ENCODE measurements at regions not wholly inside any gene's neighbourhood (a gene's known extent, or its start where the extent isn't known, plus 50 kb on each side); places are given as distances from the start of the nearest gene placed in this dataset.
"Not testable (repeated sequence)": the region's sequence is repeated elsewhere in the genome, so short reads cannot be mapped to it uniquely, and the experiment has no call there.

DNA sequence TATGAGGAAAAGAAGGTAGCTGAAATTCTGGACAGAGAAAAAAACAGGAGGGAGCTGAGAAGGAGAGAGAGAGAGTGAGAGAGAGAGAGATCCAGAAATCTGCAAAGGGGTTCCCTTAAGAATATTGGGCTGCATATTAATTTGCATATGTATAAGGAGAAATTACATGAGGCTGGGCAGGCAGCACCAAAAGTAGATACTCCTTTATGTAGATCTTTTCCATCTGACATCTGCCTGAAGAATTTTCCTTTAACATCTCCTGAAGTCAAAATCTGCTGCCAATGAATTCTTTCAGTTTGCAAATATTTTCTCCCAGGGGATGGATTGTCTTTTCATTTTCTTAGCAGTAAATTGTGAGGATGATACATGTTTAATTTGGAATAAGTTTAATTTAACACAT is 1365.3 kb downstream of the GATA3 start:
- Histone ChIP-seq H3K36me3 (ENCODE audit: control insufficient read depth, insufficient read depth, low read length) (no peaks in the 10 kb centered on the region), H3K4me1 (ENCODE audit: control insufficient read depth, insufficient read depth, low read length) (no peaks in the 10 kb centered on the region), H3K27me3 (ENCODE audit: control insufficient read depth, insufficient read depth, low read length) (no peaks in the 10 kb centered on the region), H3K27ac (ENCODE audit: low read length) (no peak overlapping the region), H3K4me3 (ENCODE audit: low read length) (no peak overlapping the region), H3K9me3 (ENCODE audit: control insufficient read depth, insufficient read depth, low read length) (no peaks in the 10 kb centered on the region)
- no peak for DNase-seq (ENCODE audit: low read depth, low spot score)

DNA sequence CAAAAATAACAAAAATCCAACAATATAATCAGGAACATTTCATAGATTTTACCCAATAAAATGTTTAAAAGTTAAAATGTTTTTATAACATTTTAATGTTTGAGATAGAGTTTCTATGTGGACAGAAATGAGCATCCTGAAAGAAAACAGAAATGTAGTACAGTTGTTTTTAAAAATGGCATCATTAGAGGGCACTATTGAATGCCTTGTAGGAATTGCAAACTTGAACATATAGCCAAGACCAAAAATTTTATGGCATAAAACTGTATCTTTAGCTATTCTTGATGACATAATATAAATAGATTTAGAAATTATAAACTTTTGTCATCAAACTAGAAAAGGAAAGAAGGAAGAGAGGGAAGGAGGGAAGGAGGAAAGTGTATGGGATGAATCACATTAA is 1372.7 kb downstream of the GATA3 start:
- no peak for DNase-seq (ENCODE audit: low read depth, low spot score)
- Histone ChIP-seq H3K9me3 (ENCODE audit: control insufficient read depth, insufficient read depth, low read length) (no peaks in the 10 kb centered on the region), H3K27ac (ENCODE audit: low read length) (no peak overlapping the region), H3K27me3 (ENCODE audit: control insufficient read depth, insufficient read depth, low read length) (no peaks in the 10 kb centered on the region), H3K4me3 (ENCODE audit: low read length) (no peak overlapping the region), H3K4me1 (ENCODE audit: control insufficient read depth, insufficient read depth, low read length) (no peaks in the 10 kb centered on the region), H3K36me3 (ENCODE audit: control insufficient read depth, insufficient read depth, low read length) (no peaks in the 10 kb centered on the region)

DNA sequence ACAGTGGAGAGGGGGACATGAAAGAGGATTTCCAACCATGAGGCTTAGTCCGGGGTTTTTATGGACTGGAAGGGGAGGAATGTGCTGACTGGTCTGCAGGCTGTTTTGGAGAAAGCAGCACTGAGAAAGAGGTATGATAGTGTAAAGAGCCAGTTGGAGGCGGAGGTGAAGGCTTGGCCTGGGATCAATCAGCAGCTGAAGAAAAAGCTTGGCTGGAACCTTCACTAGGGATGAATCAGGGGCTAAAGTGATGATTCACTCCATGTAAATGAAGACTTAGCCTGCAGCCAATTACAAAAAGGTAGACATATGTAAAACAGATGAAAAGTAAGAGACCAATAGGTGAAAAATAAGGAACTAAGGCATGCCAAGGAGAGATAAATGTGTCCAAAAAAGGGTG is 1382.6 kb downstream of the GATA3 start:
- Histone ChIP-seq H3K36me3 (ENCODE audit: control insufficient read depth, insufficient read depth, low read length) (no peaks in the 10 kb centered on the region), H3K27ac (ENCODE audit: low read length) (no peak overlapping the region), H3K4me1 (ENCODE audit: control insufficient read depth, insufficient read depth, low read length) (no peaks in the 10 kb centered on the region), H3K4me3 (ENCODE audit: low read length) (no peak overlapping the region), H3K9me3 (ENCODE audit: control insufficient read depth, insufficient read depth, low read length) (no peaks in the 10 kb centered on the region), H3K27me3 (ENCODE audit: control insufficient read depth, insufficient read depth, low read length) (no peaks in the 10 kb centered on the region)
- WGBS (ENCODE audit: insufficient coverage, insufficient read length), result no CpG with 5 or more reads among the region's 2 CpGs
- DNase-seq (ENCODE audit: low read depth, low spot score), result no peak

DNA sequence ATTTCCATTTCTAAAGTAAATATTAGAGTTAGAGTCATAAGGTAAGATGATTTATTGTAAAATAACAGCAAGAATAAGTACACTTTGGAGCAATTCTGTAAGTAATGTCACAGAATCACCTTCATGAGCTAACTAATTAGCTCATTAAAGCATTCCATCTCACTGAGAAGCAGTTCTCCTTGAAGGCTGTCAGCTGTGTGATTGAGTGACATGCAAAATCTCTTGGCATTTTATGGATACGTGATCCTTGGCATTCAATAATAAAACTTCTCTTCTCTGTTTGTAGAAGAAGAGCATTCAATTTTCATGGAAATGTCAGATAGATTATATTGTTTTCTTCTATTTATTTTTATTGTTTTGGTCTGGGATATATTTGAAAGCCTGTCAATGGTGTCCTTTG is 1389.3 kb downstream of the GATA3 start:
- no peaks in the 10 kb centered on the region for H3K9me3 ChIP-seq (ENCODE audit: control insufficient read depth, insufficient read depth, low read length)

DNA sequence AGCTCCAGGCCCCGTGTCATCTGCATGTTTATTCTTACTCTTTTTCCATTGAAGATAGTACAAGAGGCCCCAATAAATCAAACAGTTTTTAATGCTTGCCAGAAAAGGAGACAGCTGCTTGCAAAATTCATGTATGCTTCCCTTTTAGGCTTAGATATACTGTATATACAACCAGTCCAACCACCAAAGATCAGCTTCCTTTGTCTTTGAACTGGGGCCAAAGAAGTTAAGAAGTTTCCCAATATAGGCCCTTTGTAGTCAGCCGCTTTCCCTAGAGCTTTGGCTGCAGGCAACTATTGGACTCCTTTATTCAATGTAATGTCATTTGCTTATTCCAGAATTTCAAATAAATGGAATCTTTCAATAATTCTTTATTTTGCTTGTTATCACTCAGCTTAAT is 1395.0 kb downstream of the GATA3 start:
- Histone ChIP-seq H3K36me3 (ENCODE audit: control insufficient read depth, insufficient read depth, low read length) (no peaks in the 10 kb centered on the region), H3K27me3 (ENCODE audit: control insufficient read depth, insufficient read depth, low read length) (no peaks in the 10 kb centered on the region), H3K9me3 (ENCODE audit: control insufficient read depth, insufficient read depth, low read length) (no peaks in the 10 kb centered on the region), H3K4me1 (ENCODE audit: control insufficient read depth, insufficient read depth, low read length) (no peaks in the 10 kb centered on the region), H3K27ac (ENCODE audit: low read length) (no peak overlapping the region), H3K4me3 (ENCODE audit: low read length) (no peak overlapping the region)
- no peak for DNase-seq (ENCODE audit: low read depth, low spot score)
- no CpG with 5 or more reads among the region's 2 CpGs for WGBS (ENCODE audit: insufficient coverage, insufficient read length)

More for the DNA sequence above, 1389.3 kb downstream of the GATA3 start:
- no peaks in the 10 kb centered on the region for H3K4me1 ChIP-seq (ENCODE audit: control insufficient read depth, insufficient read depth, low read length)
- no peak for DNase-seq (ENCODE audit: low read depth, low spot score)
- H3K27me3 ChIP-seq (ENCODE audit: control insufficient read depth, insufficient read depth, low read length), result no peaks in the 10 kb centered on the region
- no peak overlapping the region for H3K4me3 ChIP-seq (ENCODE audit: low read length)
- no peaks in the 10 kb centered on the region for H3K36me3 ChIP-seq (ENCODE audit: control insufficient read depth, insufficient read depth, low read length)
- no CpG with 5 or more reads among the region's 1 CpG for WGBS (ENCODE audit: insufficient coverage, insufficient read length)
- H3K27ac ChIP-seq (ENCODE audit: low read length), result no peak overlapping the region

DNA sequence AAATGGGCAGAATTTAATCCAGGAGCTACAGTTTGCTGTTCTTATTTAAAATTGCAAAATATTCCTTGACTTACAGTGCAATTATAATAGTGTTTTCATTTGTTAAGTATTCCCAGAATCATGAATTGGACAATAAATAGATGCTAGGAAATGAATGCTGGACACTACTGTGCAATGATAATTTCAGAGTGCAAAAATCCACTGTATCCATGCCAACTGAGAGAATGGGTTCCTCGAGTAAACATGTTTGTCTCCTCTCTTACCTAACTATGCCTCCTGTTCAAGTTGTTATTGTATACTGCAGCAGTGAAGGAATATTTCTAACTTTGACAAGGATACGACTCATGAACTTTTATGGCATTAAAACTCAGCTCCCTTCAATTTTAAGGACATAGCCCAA is 1396.3 kb downstream of the GATA3 start:
- Histone ChIP-seq H3K4me1 (ENCODE audit: control insufficient read depth, insufficient read depth, low read length) (no peaks in the 10 kb centered on the region), H3K9me3 (ENCODE audit: control insufficient read depth, insufficient read depth, low read length) (no peaks in the 10 kb centered on the region), H3K4me3 (ENCODE audit: low read length) (no peak overlapping the region), H3K27me3 (ENCODE audit: control insufficient read depth, insufficient read depth, low read length) (no peaks in the 10 kb centered on the region), H3K36me3 (ENCODE audit: control insufficient read depth, insufficient read depth, low read length) (no peaks in the 10 kb centered on the region), H3K27ac (ENCODE audit: low read length) (no peak overlapping the region)
- no CpG with 5 or more reads among the region's 2 CpGs for WGBS (ENCODE audit: insufficient coverage, insufficient read length)
- no peak for DNase-seq (ENCODE audit: low read depth, low spot score)

DNA sequence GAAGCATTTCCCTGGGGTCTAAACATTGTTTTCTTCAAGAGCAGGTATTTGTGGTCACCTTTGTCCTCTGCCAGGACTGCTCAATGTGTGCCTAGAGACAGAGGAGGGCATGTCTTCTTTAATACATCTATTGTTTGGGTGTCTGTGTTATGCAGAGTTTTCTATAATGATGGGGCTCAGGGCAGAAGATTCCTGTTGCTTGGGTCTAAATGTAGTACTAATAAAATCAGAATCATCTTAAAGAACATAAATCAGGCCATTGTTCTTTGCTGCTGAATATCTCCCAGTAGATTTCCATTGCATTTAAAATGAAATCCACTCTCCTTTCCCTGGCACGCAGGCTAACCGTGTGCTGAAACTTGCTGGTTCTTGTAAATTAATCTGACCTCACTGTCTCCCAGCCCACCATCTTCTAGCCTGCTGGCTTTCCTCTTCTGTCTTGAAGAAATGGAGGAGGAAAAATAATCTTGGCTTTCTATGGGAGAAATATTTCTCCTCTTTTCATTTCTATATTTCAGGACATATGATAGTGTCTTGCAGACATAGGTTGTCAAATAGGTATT is 1396.8 kb downstream of the GATA3 start:
- Histone ChIP-seq H3K4me1 (ENCODE audit: control insufficient read depth, insufficient read depth, low read length) (no peaks in the 10 kb centered on the region), H3K27ac (ENCODE audit: low read length) (no peak overlapping the region), H3K36me3 (ENCODE audit: control insufficient read depth, insufficient read depth, low read length) (no peaks in the 10 kb centered on the region), H3K4me3 (ENCODE audit: low read length) (no peak overlapping the region), H3K9me3 (ENCODE audit: control insufficient read depth, insufficient read depth, low read length) (no peaks in the 10 kb centered on the region), H3K27me3 (ENCODE audit: control insufficient read depth, insufficient read depth, low read length) (no peaks in the 10 kb centered on the region)
- no peak for DNase-seq (ENCODE audit: low read depth, low spot score)
- no CpG with 5 or more reads among the region's 2 CpGs for WGBS (ENCODE audit: insufficient coverage, insufficient read length)

DNA sequence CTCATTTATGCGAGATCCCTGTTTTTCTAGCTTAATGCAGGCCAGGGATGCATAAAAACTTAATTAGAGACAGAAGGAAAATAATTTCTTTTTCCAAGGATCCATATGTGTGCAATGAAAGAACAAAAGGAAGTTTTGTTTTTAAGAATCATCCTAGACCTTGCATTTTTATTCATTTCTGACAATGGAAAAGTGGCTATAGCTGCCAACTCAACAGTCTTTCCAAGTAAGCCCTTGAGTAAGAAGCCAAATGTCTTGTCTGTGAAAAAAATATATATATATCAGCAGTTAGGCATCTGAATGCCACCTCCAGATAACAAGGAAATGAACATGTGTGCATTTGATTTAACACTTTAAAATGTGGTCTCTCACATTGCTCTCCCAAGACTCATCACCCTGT is 1397.6 kb downstream of the GATA3 start:
- H3K27ac ChIP-seq (ENCODE audit: low read length), result no peak overlapping the region
- WGBS (ENCODE audit: insufficient coverage, insufficient read length), result no CpG with 5 or more reads among the region's 1 CpG
- no peaks in the 10 kb centered on the region for H3K27me3 ChIP-seq (ENCODE audit: control insufficient read depth, insufficient read depth, low read length)
- H3K9me3 ChIP-seq (ENCODE audit: control insufficient read depth, insufficient read depth, low read length), result no peaks in the 10 kb centered on the region
- no peak overlapping the region for H3K4me3 ChIP-seq (ENCODE audit: low read length)
- DNase-seq (ENCODE audit: low read depth, low spot score), result no peak
- H3K36me3 ChIP-seq (ENCODE audit: control insufficient read depth, insufficient read depth, low read length), result no peaks in the 10 kb centered on the region
- H3K4me1 ChIP-seq (ENCODE audit: control insufficient read depth, insufficient read depth, low read length), result no peaks in the 10 kb centered on the region

DNA sequence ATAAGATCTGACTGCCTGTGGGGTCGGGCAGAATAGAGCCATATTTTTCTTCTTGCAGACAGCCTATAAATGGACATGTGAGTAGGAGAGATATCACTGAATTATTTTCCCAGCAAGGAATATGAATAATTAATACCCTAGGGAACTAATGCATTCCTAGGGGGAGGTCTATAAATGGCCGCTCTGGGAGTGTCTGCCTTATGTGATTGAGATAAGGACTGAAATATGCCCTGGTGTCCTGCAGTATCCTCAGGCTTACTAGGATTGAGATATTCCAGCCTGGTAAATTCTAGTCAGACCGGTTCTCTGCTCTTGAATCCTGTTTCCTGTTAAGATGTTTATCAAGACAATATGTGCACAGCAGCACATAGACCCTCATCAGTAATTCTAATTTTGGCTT is 1399.4 kb downstream of the GATA3 start:
- H3K9me3 ChIP-seq (ENCODE audit: control insufficient read depth, insufficient read depth, low read length); H3K4me3 ChIP-seq (ENCODE audit: low read length); DNase-seq (ENCODE audit: low read depth, low spot score); H3K27me3 ChIP-seq (ENCODE audit: control insufficient read depth, insufficient read depth, low read length); H3K27ac ChIP-seq (ENCODE audit: low read length); H3K36me3 ChIP-seq (ENCODE audit: control insufficient read depth, insufficient read depth, low read length); H3K4me1 ChIP-seq (ENCODE audit: control insufficient read depth, insufficient read depth, low read length): not testable (repeated sequence)
- no CpG with 5 or more reads among the region's 3 CpGs for WGBS (ENCODE audit: insufficient coverage, insufficient read length)

DNA sequence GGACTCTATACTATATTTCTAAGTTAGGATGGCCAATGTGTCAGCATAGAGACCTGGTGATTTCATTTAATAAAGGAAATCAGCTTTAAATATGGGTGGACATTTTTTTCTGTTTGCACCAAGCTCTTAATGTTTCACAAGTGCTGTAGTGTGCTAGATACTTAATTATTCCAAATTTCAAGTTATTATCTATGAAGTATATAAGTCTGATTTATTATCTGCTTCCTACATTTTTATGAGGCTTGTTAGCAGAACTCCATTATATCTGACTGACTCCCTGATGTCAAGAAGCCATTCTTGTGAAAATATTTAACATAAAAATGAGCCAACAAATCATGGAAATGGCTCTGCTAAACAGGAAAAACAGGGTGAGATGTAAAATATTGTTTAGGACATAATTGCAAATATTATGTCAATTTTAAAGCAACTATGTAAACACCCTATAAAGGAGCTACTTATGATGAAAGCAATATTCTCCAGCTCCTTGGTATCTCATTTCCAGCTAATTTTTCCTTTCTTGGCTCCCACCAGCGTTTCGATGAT is 1415.2 kb downstream of the GATA3 start:
- DNase-seq (ENCODE audit: low read depth, low spot score), result no peak

DNA sequence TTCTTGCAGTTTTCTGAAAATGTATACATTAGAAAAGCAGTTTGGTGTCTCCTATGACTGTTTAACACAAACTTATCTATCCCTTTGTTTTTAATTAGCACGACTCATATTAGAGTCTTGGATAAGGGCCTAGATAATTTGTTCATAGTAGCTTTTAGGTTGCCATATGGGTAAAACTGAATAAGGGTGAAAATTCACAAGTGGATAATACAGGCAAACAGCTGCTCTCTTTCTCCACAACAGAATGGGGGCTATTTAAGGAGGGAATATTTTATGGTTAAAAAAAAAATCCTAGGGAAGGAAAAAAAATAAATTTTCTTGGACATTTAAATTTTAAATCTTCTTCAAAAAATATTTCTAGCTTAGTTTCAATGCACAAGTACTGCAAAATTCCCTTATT is 1416.1 kb downstream of the GATA3 start:
- Histone ChIP-seq H3K27me3 (ENCODE audit: control insufficient read depth, insufficient read depth, low read length) (no peaks in the 10 kb centered on the region), H3K27ac (ENCODE audit: low read length) (no peak overlapping the region), H3K36me3 (ENCODE audit: control insufficient read depth, insufficient read depth, low read length) (no peaks in the 10 kb centered on the region), H3K4me1 (ENCODE audit: control insufficient read depth, insufficient read depth, low read length) (no peaks in the 10 kb centered on the region), H3K4me3 (ENCODE audit: low read length) (no peak overlapping the region), H3K9me3 (ENCODE audit: control insufficient read depth, insufficient read depth, low read length) (no peaks in the 10 kb centered on the region)
- WGBS (ENCODE audit: insufficient coverage, insufficient read length), result no CpG with 5 or more reads among the region's 1 CpG
- no peak for DNase-seq (ENCODE audit: low read depth, low spot score)

More for the DNA sequence above, 1415.2 kb downstream of the GATA3 start:
- H3K27me3 ChIP-seq (ENCODE audit: control insufficient read depth, insufficient read depth, low read length), result no peaks in the 10 kb centered on the region
- H3K4me1 ChIP-seq (ENCODE audit: control insufficient read depth, insufficient read depth, low read length), result no peaks in the 10 kb centered on the region
- H3K4me3 ChIP-seq (ENCODE audit: low read length), result no peak overlapping the region
- no peak overlapping the region for H3K27ac ChIP-seq (ENCODE audit: low read length)
- no peaks in the 10 kb centered on the region for H3K9me3 ChIP-seq (ENCODE audit: control insufficient read depth, insufficient read depth, low read length)
- H3K36me3 ChIP-seq (ENCODE audit: control insufficient read depth, insufficient read depth, low read length), result no peaks in the 10 kb centered on the region
- no CpG with 5 or more reads among the region's 2 CpGs for WGBS (ENCODE audit: insufficient coverage, insufficient read length)

Data from iPS DF 6.9 (cell line).